SK-N-SH treated with all-trans-retinoic acid at 6 μM for 48 hours (cell line): ENCODE measurements at regions not wholly inside any gene's neighbourhood (a gene's known extent, or its start where the extent isn't known, plus 50 kb on each side); places are given as distances from the start of the nearest gene placed in this dataset.

Source experiments
- ARNTL ChIP-seq: fragments of 450-650 bp; formaldehyde crosslinking; IDR thresholded peaks from 2 replicates; pipeline ENCODE4 v1.5.0; 2020; ENCODE audit warnings: low read depth, mild to moderate bottlenecking, moderate library complexity, borderline replicate concordance
- BACH2 ChIP-seq: fragments of 250-450 bp; sonication (Bioruptor Pico); IDR thresholded peaks from 2 replicates; pipeline ENCODE4 v1.9.0; 2021; ENCODE audit warnings: mild to moderate bottlenecking, borderline replicate concordance
- CSDC2 ChIP-seq: fragments of 250-450 bp; sonication (Bioruptor Pico); IDR thresholded peaks from 2 replicates; pipeline ENCODE4 v1.5.0; 2020; ENCODE audit warnings: mild to moderate bottlenecking, moderate library complexity
- ESRRG ChIP-seq: fragments of 250-450 bp; sonication (Bioruptor Pico); IDR thresholded peaks from 2 replicates; pipeline ENCODE4 v1.6.1; 2021; ENCODE audit warnings: mild to moderate bottlenecking
- SNAI2 ChIP-seq: fragments of 250-450 bp; sonication (Bioruptor Pico); IDR thresholded peaks from 2 replicates; pipeline ENCODE4 v1.5.0; 2020; ENCODE audit warnings: mild to moderate bottlenecking, moderate library complexity
- TCF4 ChIP-seq: fragments of 250-450 bp; sonication (Bioruptor Pico); IDR thresholded peaks from 2 replicates; pipeline ENCODE4 v1.8.0; 2021; ENCODE audit warnings: mild to moderate bottlenecking, moderate library complexity, borderline replicate concordance
- ZC3H10 ChIP-seq: fragments of 250-450 bp; sonication (Bioruptor Pico); IDR thresholded peaks from 2 replicates; pipeline ENCODE4 v1.5.1; 2021; ENCODE audit warnings: mild to moderate bottlenecking, moderate library complexity
- ZFP30 ChIP-seq: fragments of 450-650 bp; formaldehyde crosslinking; IDR thresholded peaks from 2 replicates; pipeline ENCODE4 v1.5.0; 2022; ENCODE audit warnings: mild to moderate bottlenecking, moderate library complexity

DNA sequence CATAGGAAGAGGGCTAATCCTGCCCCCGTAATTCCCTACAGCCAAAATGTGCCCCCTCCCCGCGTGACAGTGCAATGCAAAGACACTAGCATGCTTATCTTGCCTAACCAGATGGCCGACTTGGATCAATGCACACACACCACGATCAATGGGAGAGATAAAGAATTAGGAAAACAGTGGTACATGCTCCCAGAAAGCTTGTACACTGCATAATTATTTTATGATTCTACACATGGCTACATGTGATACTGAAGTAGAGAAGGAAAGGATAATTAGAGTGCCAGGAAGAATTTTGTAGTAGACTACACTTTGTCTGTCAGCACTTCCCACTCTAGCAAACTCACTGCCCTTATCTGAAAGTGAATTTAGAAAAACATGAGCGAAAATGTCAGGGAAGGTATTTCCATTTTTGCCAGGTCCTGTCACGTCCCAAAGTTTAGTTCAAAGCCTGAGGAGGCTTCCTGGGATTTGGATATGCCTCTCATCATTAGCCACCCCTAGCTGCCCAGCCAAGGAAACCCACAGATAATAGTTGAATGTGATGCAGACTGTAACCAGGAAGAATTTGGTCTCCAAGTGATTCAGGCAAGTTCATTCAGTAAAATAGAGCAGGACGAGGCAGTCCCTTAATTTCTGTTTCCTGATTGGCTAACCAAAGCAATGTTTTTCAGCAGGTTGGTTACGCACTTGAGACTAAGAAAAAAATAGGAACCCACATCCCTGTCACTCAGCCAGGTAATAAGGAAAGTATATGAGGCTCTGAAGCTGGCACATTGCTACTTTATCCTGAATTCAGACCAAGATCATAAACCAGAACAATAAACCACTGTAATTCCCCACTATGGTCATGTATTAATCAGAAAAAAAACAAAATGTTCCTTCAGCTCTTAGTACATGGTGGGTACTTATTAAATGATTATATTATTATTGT, 199.6 kb upstream of the OTX2 start:
- TF ChIP-seq ZFP30 = no peak
- TF ChIP-seq ARNTL (CRISPR knock-in tag) = no peak
- peak; percentile 79; the same call in 1 of the 2 replicates for TF ChIP-seq TCF4 (CRISPR knock-in tag)
- no peak for TF ChIP-seq BACH2 (CRISPR knock-in tag)
- TF ChIP-seq ZC3H10 (CRISPR knock-in tag) = no peak
- TF ChIP-seq CSDC2 (CRISPR knock-in tag) = no peak
- no peak for TF ChIP-seq SNAI2 (CRISPR knock-in tag)
- TF ChIP-seq ESRRG (CRISPR knock-in tag) = no peak
